ENCODE measurements at regions not wholly inside any gene's neighbourhood (a gene's known extent, or its start where the extent isn't known, plus 50 kb on each side); places are given as distances from the start of the nearest gene placed in this dataset.

- Histone ChIP-seq H4K20me1 (replicated peaks in 1 of 2; ENCODE audit: control insufficient read depth in 1 of 2, insufficient read depth in 2 of 2, low read length in 2 of 2) (no peaks in the 10 kb centered on the region), H2AFZ (ENCODE audit: low read length) (no peak overlapping the region), H2AK5ac (ENCODE audit: low read depth, low read length) (no peak overlapping the region), H3K23me2 (ENCODE audit: low read depth, low read length) (no peaks in the 10 kb centered on the region), H2BK15ac (ENCODE audit: low read length) (no peak overlapping the region), H2BK120ac (replicated peaks; ENCODE audit: low read depth, low read length) (no peak overlapping the region), H2BK12ac (ENCODE audit: low read depth, low read length) (no peak overlapping the region), H3K4me2 (ENCODE audit: insufficient read depth in 1 of 2, low read depth in 2 of 2, low read length in 2 of 2) (no peak overlapping the region), H3K36me3 (ENCODE audit: control insufficient read depth in 2 of 4, insufficient read depth in 4 of 4, low read length in 3 of 4) (no peaks in the 10 kb centered on the region), H3K23ac (ENCODE audit: insufficient read length) (no peak overlapping the region), H3K79me2 (ENCODE audit: control insufficient read depth in 1 of 2, insufficient read depth in 2 of 2, low read length in 2 of 2) (no peaks in the 10 kb centered on the region), H3K27ac (ENCODE audit: low read depth, low read length) (no peak overlapping the region), H3K4ac (replicated peaks; ENCODE audit: insufficient read length, low read depth, low read length) (no peak overlapping the region), H3K56ac (replicated peaks; ENCODE audit: insufficient read length, low read depth, low read length) (no peak overlapping the region), H3K9me3 (ENCODE audit: insufficient read depth in 2 of 2, low read depth in 1 of 2, low read length in 1 of 2) (no peaks in the 10 kb centered on the region), H4K5ac (ENCODE audit: insufficient read length, low read depth, low read length) (no peak overlapping the region), H3K4me1 (replicated peaks in 1 of 4; ENCODE audit: control insufficient read depth in 3 of 4, insufficient read depth in 4 of 4, low read length in 3 of 4) (no peaks in the 10 kb centered on the region), H3K18ac (ENCODE audit: extremely low read depth, low read length) (no peak overlapping the region), H2BK5ac (ENCODE audit: low read depth, low read length) (no peak overlapping the region), H4K8ac (ENCODE audit: extremely low read depth, insufficient read depth, low read length) (no peak overlapping the region), H3K9ac (replicated peaks in 1 of 4; ENCODE audit: extremely low read depth in 1 of 4, low read depth in 3 of 4, low read length in 3 of 4) (no peak overlapping the region), H3K27me3 (replicated peaks in 1 of 4; ENCODE audit: control insufficient read depth in 3 of 4, extremely low read depth in 1 of 4, insufficient read depth in 3 of 4, low read length in 3 of 4) (no peaks in the 10 kb centered on the region), H3K14ac (ENCODE audit: insufficient read length) (no peak overlapping the region), H3K79me1 (ENCODE audit: low read depth, low read length) (no peaks in the 10 kb centered on the region), H2BK20ac (ENCODE audit: low read length) (no peak overlapping the region), H3K4me3 (ENCODE audit: extremely low read depth in 1 of 4, insufficient read depth in 2 of 4, low read depth in 3 of 4, low read length in 4 of 4) (no peak overlapping the region), H4K91ac (replicated peaks; ENCODE audit: insufficient read length, low read length) (no peak overlapping the region)
- FAIRE-seq (no peak), DNase-seq (ENCODE audit: low read depth in 1 of 2, low spot score in 2 of 2) (no peak)
- ChIA-PET CTCF (ENCODE audit: partially characterized antibody) (no interaction called here), POLR2A (ENCODE audit: partially characterized antibody) (no interaction called here)
- 89% methylated on average over 1 of the region's 1 CpG; no CpG with 5 or more reads in 1 of the 2 experiments for WGBS, 2 experiments (ENCODE audit: extremely low coverage in 1 of 2, insufficient coverage in 1 of 2, insufficient read length in 1 of 2, insufficient replicate concordance in 2 of 2, low coverage in 1 of 2, low lambda C conversion rate in 2 of 2, missing lambda C conversion rate in 1 of 2)
- no peak for TF ChIP-seq MAFK (IDR thresholded peaks at IDR 0.05; ENCODE audit: low read depth, low read length)
- TF ChIP-seq ATF3 (IDR thresholded peaks at IDR 0.05; ENCODE audit: insufficient read depth, low read depth, low read length) = no peak
- TF ChIP-seq BCL11A (IDR thresholded peaks at IDR 0.05; ENCODE audit: low read depth in 2 of 2, low read length in 2 of 2) = no peak
- no peak for TF ChIP-seq SP1 (IDR thresholded peaks at IDR 0.05; ENCODE audit: low read depth, low read length)
- no peak for TF ChIP-seq KDM5A (IDR thresholded peaks at IDR 0.05; ENCODE audit: low read length)
- TF ChIP-seq EP300 (IDR thresholded peaks at IDR 0.05; ENCODE audit: borderline replicate concordance in 1 of 2, low read depth in 2 of 2, low read length in 2 of 2) = no peak
- no peak for TF ChIP-seq SIRT6 (IDR thresholded peaks at IDR 0.05; ENCODE audit: low read length)
- no peak for TF ChIP-seq E2F6 (IDR thresholded peaks at IDR 0.05)
- no peak for TF ChIP-seq TAF1 (IDR thresholded peaks at IDR 0.05; ENCODE audit: low read depth, low read length)
- no peak for TF ChIP-seq POLR2A (IDR thresholded peaks at IDR 0.05; ENCODE audit: control extremely low read depth in 1 of 2, low read depth in 2 of 2, low read length in 2 of 2)
- no peak for TF ChIP-seq CEBPB (IDR thresholded peaks at IDR 0.05; ENCODE audit: low read depth, low read length)
- TF ChIP-seq POU5F1 (IDR thresholded peaks at IDR 0.05; ENCODE audit: low read depth, low read length) = no peak
- TF ChIP-seq CBX8 (IDR thresholded peaks at IDR 0.05; ENCODE audit: borderline replicate concordance, low read depth, low read length) = no peak
Observed at GRCh38 chr3:178001670-178002101, 534.5 kb upstream of the KCNMB2 start.
